B cell (primary cell): ENCODE measurements at regions not wholly inside any gene's neighbourhood (a gene's known extent, or its start where the extent isn't known, plus 50 kb on each side); places are given as distances from the start of the nearest gene placed in this dataset.

ENCODE experiments used
- ATAC-seq: fragments of 200-7000 bp; cut with Tn5 transposase; one replicate; pipeline ENCODE4 v1.10.0; 2021; ENCODE audit warnings: low read depth, mild to moderate bottlenecking, moderate number of reproducible peaks, moderate library complexity
- CTCF ChIA-PET: fragments of 350-600 bp; sonication (Branson Sonifier 250); formaldehyde crosslinking; loops from one replicate; lab custom pipeline; 2021; ENCODE audit warnings: antibody characterized with exemption, inconsistent platforms; lab: Charles Lee
- POLR2A ChIA-PET: fragments of 350-600 bp; sonication (Branson Sonifier 250); formaldehyde crosslinking; loops from one replicate; lab custom pipeline; 2021; ENCODE audit warnings: antibody characterized with exemption; lab: Charles Lee
- DNase-seq: peaks from one replicate; pipeline ENCODE4 v3.0.0; 2013
- H2AFZ ChIP-seq: 2 replicates; pipeline ENCODE4 v1.6.1; 2012; ENCODE audit warnings: mild to moderate bottlenecking, low read depth, low read length; ENCODE audit not compliant: insufficient read depth, poor library complexity, severe bottlenecking
- H3K27ac ChIP-seq, 2 donors: 1 replicate in 1 of 2; 2 replicates in 1 of 2; pipeline ENCODE4 v1.5.1; 2012 to 2013; ENCODE audit warnings: low read length in 2 of 2, mild to moderate bottlenecking in 2 of 2, moderate library complexity in 1 of 2
- H3K27me3 ChIP-seq, 4 experiments: fragments of 200-600 bp in 1 of 4; sonication (generic) in 1 of 4; replicated peaks in 1 of 4; 1 replicate in 2 of 4; 2 replicates in 2 of 4; pipeline versions ENCODE4 v1.6.1 to v1.7.0; 2013 to 2016; ENCODE audit warnings: low read length in 3 of 4, mild to moderate bottlenecking in 2 of 4, mixed read lengths in 1 of 4, moderate library complexity in 1 of 4; ENCODE audit not compliant: insufficient read depth in 4 of 4, control insufficient read depth in 3 of 4; ENCODE audit errors: control extremely low read depth in 1 of 4
- H3K36me3 ChIP-seq, 2 experiments: replicated peaks in 1 of 2; 1 replicate in 1 of 2; 2 replicates in 1 of 2; pipeline versions ENCODE4 v1.6.1 to v1.7.1; 2013; ENCODE audit warnings: low read length in 1 of 2; ENCODE audit not compliant: insufficient read depth in 2 of 2, control insufficient read depth in 1 of 2; ENCODE audit errors: control extremely low read depth in 1 of 2, extremely low read depth in 1 of 2
- H3K4me1 ChIP-seq, 2 donors: fragments of 200-600 bp in 1 of 2; sonication (generic) in 1 of 2; 1 replicate in 1 of 2; 2 replicates in 1 of 2; pipeline versions ENCODE4 v1.5.1 to v1.6.1; 2013 to 2017; ENCODE audit warnings: low read length in 2 of 2; ENCODE audit not compliant: control insufficient read depth in 2 of 2, insufficient read depth in 2 of 2
- H3K4me2 ChIP-seq: replicated peaks from 2 replicates; pipeline ENCODE3; 2012; ENCODE audit warnings: mild to moderate bottlenecking, low read depth, low read length; ENCODE audit not compliant: poor library complexity, severe bottlenecking
- H3K4me3 ChIP-seq, 5 experiments: fragments of 200-600 bp in 1 of 5; sonication (generic) in 1 of 5; 1 replicate in 3 of 5; 2 replicates in 2 of 5; pipeline versions ENCODE4 v1.5.1 to v1.7.0; 2011 to 2016; ENCODE audit warnings: low read length in 4 of 5, mild to moderate bottlenecking in 4 of 5, low read depth in 2 of 5, control low read depth in 1 of 5, moderate library complexity in 1 of 5; ENCODE audit not compliant: insufficient read depth in 1 of 5; ENCODE audit errors: control extremely low read depth in 1 of 5, extremely low read depth in 1 of 5
- H3K79me2 ChIP-seq: fragments of 200-600 bp; sonication (generic); one replicate; pipeline ENCODE4 v1.6.0; 2016; ENCODE audit warnings: low read length; ENCODE audit not compliant: control insufficient read depth, insufficient read depth
- H3K9ac ChIP-seq: fragments of 200-600 bp; sonication (generic); 2 replicates; pipeline ENCODE4 v1.6.1; 2017; ENCODE audit warnings: mild to moderate bottlenecking, low read length, moderate library complexity
- H3K9me3 ChIP-seq, 3 donors: one replicate each; pipeline versions ENCODE4 v1.6.1 to v1.7.1; 2013; ENCODE audit warnings: low read length in 2 of 3; ENCODE audit not compliant: control insufficient read depth in 2 of 3, insufficient read depth in 1 of 3; ENCODE audit errors: control extremely low read depth in 1 of 3
- H4K20me1 ChIP-seq: 2 replicates; pipeline ENCODE4 v1.6.0; 2012; ENCODE audit warnings: mild to moderate bottlenecking, low read length; ENCODE audit not compliant: insufficient read depth, control insufficient read depth, poor library complexity, severe bottlenecking
- H3K27ac Mint-ChIP-seq: one replicate; pipeline ENCODE4 v1.8.0; 2021; ENCODE audit warnings: mixed read lengths
- H3K27me3 Mint-ChIP-seq: one replicate; pipeline ENCODE4 v1.8.0; 2021; ENCODE audit warnings: mixed read lengths
- H3K4me1 Mint-ChIP-seq: one replicate; pipeline ENCODE4 v1.8.0; 2021; ENCODE audit warnings: mixed read lengths
- H3K4me3 Mint-ChIP-seq: one replicate; pipeline ENCODE4 v1.8.0; 2021; ENCODE audit warnings: mixed read lengths
- H3K9me3 Mint-ChIP-seq: one replicate; pipeline ENCODE4 v1.8.0; 2022; ENCODE audit warnings: mixed read lengths; ENCODE audit not compliant: insufficient read depth
- CTCF ChIP-seq: fragments of 200-600 bp; IDR thresholded peaks from one replicate; pipeline ENCODE4 v1.8.0; 2022; ENCODE audit warnings: antibody characterized with exemption, mild to moderate bottlenecking
- EZH2 ChIP-seq: IDR thresholded peaks from 2 replicates; pipeline ENCODE4 v1.6.1; 2012; ENCODE audit warnings: borderline replicate concordance, low read depth, mild to moderate bottlenecking, moderate library complexity, low read length; ENCODE audit not compliant: insufficient read depth, poor library complexity, severe bottlenecking
- WGBS: methylation state at CpG from one replicate; pipeline ENCODE4 v1.1.5; 2013; ENCODE audit warnings: missing lambda C conversion rate; ENCODE audit not compliant: insufficient coverage; 5-methylcytosine and 5-hydroxymethylcytosine counted together
- intact Hi-C: fragments of 100-400 bp; cut with micrococcal nuclease; formaldehyde crosslinking; loops from one replicate; pipeline ENCODE4 v1.10.0; 2022

DNA sequence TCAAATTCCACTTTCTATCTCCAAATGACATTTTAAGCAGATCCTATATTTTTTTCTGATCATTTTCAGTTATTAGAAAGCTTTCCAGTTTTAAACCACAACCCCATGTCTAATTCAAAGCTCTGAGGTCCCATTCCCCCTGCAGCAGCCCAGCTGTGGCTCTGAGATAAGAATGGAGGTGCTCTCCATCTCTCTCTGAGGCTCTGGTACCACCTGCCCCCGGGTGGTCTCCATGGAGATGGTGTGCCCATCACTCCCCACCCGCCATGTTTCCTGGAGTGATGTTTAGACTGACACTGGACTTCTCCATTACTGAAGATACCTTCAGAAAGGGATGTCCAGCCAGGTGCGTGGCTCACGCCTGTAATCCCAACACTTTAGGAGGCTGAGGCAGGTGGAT lies 68.1 kb upstream of the SEC14L1 start:
- WGBS, result 76% methylated on average over 4 of the region's 4 CpGs
- no peaks in the 10 kb centered on the region for H3K9me3 ChIP-seq
- H3K4me1 Mint-ChIP-seq, result no peaks in the 10 kb centered on the region
- intact Hi-C loops, result no loop called here
- H3K4me2 ChIP-seq, result no peak overlapping the region
- no peaks in the 10 kb centered on the region for H3K4me1 ChIP-seq
- H3K27me3 Mint-ChIP-seq, result peaks cover 45% of the 10 kb centered on the region
- H4K20me1 ChIP-seq, result no peaks in the 10 kb centered on the region
- H3K4me3 Mint-ChIP-seq, result no peak overlapping the region
- TF ChIP-seq CTCF, result no peak
- TF ChIP-seq EZH2, result no peak
- no peak overlapping the region for H3K27ac Mint-ChIP-seq
- ATAC-seq (no peak), DNase-seq (no peak)
- no peak overlapping the region for H3K9ac ChIP-seq
- no peak overlapping the region for H2AFZ ChIP-seq
- H3K27ac ChIP-seq, result no peak overlapping the region
- no peaks in the 10 kb centered on the region for H3K9me3 Mint-ChIP-seq
- H3K36me3 ChIP-seq, result no peaks in the 10 kb centered on the region
- H3K79me2 ChIP-seq, result no peaks in the 10 kb centered on the region
- no peak overlapping the region for H3K4me3 ChIP-seq
- ChIA-PET POLR2A (no interaction called here), CTCF (interaction anchor here (0.8 to 1.9 kb wide), 2 partner anchors 15 to 16 kb away, joined by 3 to 4 read pairs; no protein-coding TSS in a partner anchor)
- H3K27me3 ChIP-seq, result peaks cover 0 to 12% (median 3%) of the 10 kb centered on the region in 4 experiments

- no peak for ATAC-seq
- H3K4me1 Mint-ChIP-seq, result peaks cover 9% of the 10 kb centered on the region
- Histone ChIP-seq H3K4me3 (no peak overlapping the region), H3K9me3 (no peaks in the 10 kb centered on the region), H3K79me2 (no peaks in the 10 kb centered on the region), H2AFZ (no peak overlapping the region), H3K4me2 (no peak overlapping the region), H3K9ac (no peak overlapping the region), H3K36me3 (no peaks in the 10 kb centered on the region), H3K4me1 (peaks cover 6 to 8% of the 10 kb centered on the region in 2 donors), H3K27ac (no peak overlapping the region), H4K20me1 (no peaks in the 10 kb centered on the region), H3K27me3 (peaks cover 0 to 12% (median 2%) of the 10 kb centered on the region in 4 experiments)
- ChIA-PET POLR2A (no interaction called here), CTCF (interaction anchor here (1.0 to 1.8 kb wide), 4 partner anchors 9 to 175 kb away, joined by 3 to 5 read pairs (median 4); no protein-coding TSS in a partner anchor)
- DNase-seq, result no peak
- H3K4me3 Mint-ChIP-seq, result no peak overlapping the region
- WGBS, result 83% methylated on average over 6 of the region's 12 CpGs
- H3K9me3 Mint-ChIP-seq, result no peaks in the 10 kb centered on the region
- peaks cover 42% of the 10 kb centered on the region for H3K27me3 Mint-ChIP-seq
- H3K27ac Mint-ChIP-seq, result no peak overlapping the region
- intact Hi-C loops, result no loop called here
- TF ChIP-seq CTCF (no peak), EZH2 (no peak)
Measured at GRCh38 chr17:77074681-77075080, 66.1 kb upstream of the SEC14L1 start.
